ENCODE measurements at regions not wholly inside any gene's neighbourhood (a gene's known extent, or its start where the extent isn't known, plus 50 kb on each side); places are given as distances from the start of the nearest gene placed in this dataset.
"Not testable (repeated sequence)": the region's sequence is repeated elsewhere in the genome, so short reads cannot be mapped to it uniquely, and the experiment has no call there.

DNA sequence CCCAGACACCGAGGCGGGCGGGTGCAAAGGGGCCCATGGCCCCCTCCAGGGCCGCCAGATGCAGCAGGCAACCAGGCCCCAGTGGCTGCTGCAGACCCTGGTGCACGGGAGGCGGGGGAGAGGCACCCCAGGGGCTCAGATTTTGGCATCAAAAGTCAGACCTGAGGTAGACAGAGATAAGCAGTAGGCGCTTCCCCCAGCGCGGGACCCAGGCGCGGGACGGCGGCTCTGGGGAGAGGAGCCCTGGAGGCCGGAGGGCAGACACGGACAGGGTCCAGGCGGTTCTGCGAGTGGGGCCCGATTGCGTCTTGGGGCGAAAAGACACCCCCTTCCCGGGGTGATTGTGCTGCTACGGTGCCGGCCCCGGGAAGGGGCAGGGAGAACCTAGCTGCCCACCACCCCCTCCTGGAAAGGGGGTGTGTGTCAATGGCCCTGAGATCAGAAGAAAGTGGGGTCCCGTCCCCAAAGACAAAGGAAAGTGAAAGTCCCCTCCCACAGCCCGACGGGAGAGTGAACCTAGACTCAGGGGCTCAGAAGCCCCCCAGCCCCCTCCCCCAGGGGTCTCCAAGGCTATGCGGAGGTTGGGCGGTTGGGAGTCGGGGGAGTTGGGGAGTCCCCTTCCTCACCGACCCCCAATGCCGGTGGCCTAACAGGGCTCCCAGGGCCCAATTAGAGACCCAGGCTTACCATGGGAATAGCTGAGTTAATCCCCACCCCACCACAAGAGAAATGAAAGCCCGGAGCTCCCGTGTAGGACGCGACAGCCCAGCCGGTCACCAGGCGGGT lies 178.5 kb downstream of the SPATA31A1 start:
- H3K4me1 Mint-ChIP-seq (ENCODE audit: low read depth, unreplicated experiment); H3K27me3 ChIP-seq (ENCODE audit: insufficient read depth, low read length); DNase-seq (ENCODE audit: low read depth); H4K20me1 ChIP-seq (ENCODE audit: insufficient read depth, low read length); H3K4me1 ChIP-seq (ENCODE audit: insufficient read depth, low read length); H3K36me3 Mint-ChIP-seq (ENCODE audit: low read depth, unreplicated experiment); H3K27ac Mint-ChIP-seq (ENCODE audit: unreplicated experiment); H3K36me3 ChIP-seq (ENCODE audit: insufficient read depth, low read length); H3K4me3 Mint-ChIP-seq (ENCODE audit: unreplicated experiment); H3K4me3 ChIP-seq (ENCODE audit: insufficient read depth, low read depth, low read length); H3K79me2 ChIP-seq (ENCODE audit: insufficient read depth, low read length); H3K9ac ChIP-seq (ENCODE audit: low read length); H2AFZ ChIP-seq (ENCODE audit: low read depth, low read length); H3K9me3 ChIP-seq (ENCODE audit: insufficient read depth, low read depth, low read length); FAIRE-seq; H3K9me3 Mint-ChIP-seq (ENCODE audit: unreplicated experiment); H3K27me3 Mint-ChIP-seq (ENCODE audit: low read depth, unreplicated experiment); H3K4me2 ChIP-seq (ENCODE audit: low read length); H3K27ac ChIP-seq (ENCODE audit: low read depth, low read length): not testable (repeated sequence)

- not testable (repeated sequence) for H3K4me1 Mint-ChIP-seq (ENCODE audit: low read depth, unreplicated experiment); DNase-seq (ENCODE audit: low read depth); FAIRE-seq; H3K4me1 ChIP-seq (ENCODE audit: insufficient read depth, low read length); H3K79me2 ChIP-seq (ENCODE audit: insufficient read depth, low read length); H3K9ac ChIP-seq (ENCODE audit: low read length); H3K36me3 Mint-ChIP-seq (ENCODE audit: low read depth, unreplicated experiment); H3K9me3 Mint-ChIP-seq (ENCODE audit: unreplicated experiment); H3K27ac Mint-ChIP-seq (ENCODE audit: unreplicated experiment); H3K27ac ChIP-seq (ENCODE audit: low read depth, low read length); H3K4me2 ChIP-seq (ENCODE audit: low read length); H3K36me3 ChIP-seq (ENCODE audit: insufficient read depth, low read length); H3K4me3 ChIP-seq (ENCODE audit: insufficient read depth, low read depth, low read length); H2AFZ ChIP-seq (ENCODE audit: low read depth, low read length); H3K4me3 Mint-ChIP-seq (ENCODE audit: unreplicated experiment); H4K20me1 ChIP-seq (ENCODE audit: insufficient read depth, low read length); H3K9me3 ChIP-seq (ENCODE audit: insufficient read depth, low read depth, low read length); H3K27me3 Mint-ChIP-seq (ENCODE audit: low read depth, unreplicated experiment); H3K27me3 ChIP-seq (ENCODE audit: insufficient read depth, low read length)
These were observed 179.4 kb downstream of the SPATA31A1 start for GRCh38 chr9:39534897-39535296.

- not testable (repeated sequence) for H3K4me1 Mint-ChIP-seq (ENCODE audit: low read depth, unreplicated experiment); H3K4me2 ChIP-seq (ENCODE audit: low read length); H3K9ac ChIP-seq (ENCODE audit: low read length); H3K36me3 ChIP-seq (ENCODE audit: insufficient read depth, low read length); H3K27ac ChIP-seq (ENCODE audit: low read depth, low read length); H3K27ac Mint-ChIP-seq (ENCODE audit: unreplicated experiment); H3K27me3 Mint-ChIP-seq (ENCODE audit: low read depth, unreplicated experiment); H3K27me3 ChIP-seq (ENCODE audit: insufficient read depth, low read length); H3K9me3 Mint-ChIP-seq (ENCODE audit: unreplicated experiment); H3K79me2 ChIP-seq (ENCODE audit: insufficient read depth, low read length); H3K36me3 Mint-ChIP-seq (ENCODE audit: low read depth, unreplicated experiment); DNase-seq (ENCODE audit: low read depth); H3K4me3 ChIP-seq (ENCODE audit: insufficient read depth, low read depth, low read length); H4K20me1 ChIP-seq (ENCODE audit: insufficient read depth, low read length); H2AFZ ChIP-seq (ENCODE audit: low read depth, low read length); H3K9me3 ChIP-seq (ENCODE audit: insufficient read depth, low read depth, low read length); FAIRE-seq; H3K4me1 ChIP-seq (ENCODE audit: insufficient read depth, low read length); H3K4me3 Mint-ChIP-seq (ENCODE audit: unreplicated experiment)
These were observed 186.7 kb downstream of the SPATA31A1 start for GRCh38 chr9:39542157-39542556.

DNA sequence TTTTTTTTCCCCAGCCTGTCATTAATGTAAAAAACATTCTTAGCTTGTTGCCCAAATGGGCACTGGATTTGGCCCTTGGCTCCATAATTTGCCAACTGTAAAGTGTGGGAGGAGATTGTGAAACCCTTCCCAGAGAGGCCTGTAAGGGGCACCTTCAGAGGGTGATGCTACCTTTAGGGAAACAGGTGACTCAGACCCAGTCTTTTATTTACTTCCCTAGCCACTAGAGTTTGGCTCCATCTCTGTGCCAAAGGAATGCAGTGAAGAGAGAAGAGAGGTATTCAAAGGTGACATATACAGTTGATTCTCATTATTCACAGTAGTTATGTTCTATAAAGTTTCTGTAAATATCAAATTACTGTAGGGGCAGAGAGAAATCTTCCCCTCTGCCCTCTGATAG lies 189.6 kb downstream of the SPATA31A1 start:
- H3K4me3 ChIP-seq (ENCODE audit: insufficient read depth, low read depth, low read length); FAIRE-seq; H3K9me3 Mint-ChIP-seq (ENCODE audit: unreplicated experiment); H3K4me1 Mint-ChIP-seq (ENCODE audit: low read depth, unreplicated experiment); H3K36me3 Mint-ChIP-seq (ENCODE audit: low read depth, unreplicated experiment); H4K20me1 ChIP-seq (ENCODE audit: insufficient read depth, low read length); H3K4me3 Mint-ChIP-seq (ENCODE audit: unreplicated experiment); H2AFZ ChIP-seq (ENCODE audit: low read depth, low read length); H3K27ac ChIP-seq (ENCODE audit: low read depth, low read length); H3K4me1 ChIP-seq (ENCODE audit: insufficient read depth, low read length); H3K27me3 Mint-ChIP-seq (ENCODE audit: low read depth, unreplicated experiment); H3K27ac Mint-ChIP-seq (ENCODE audit: unreplicated experiment); DNase-seq (ENCODE audit: low read depth); H3K9ac ChIP-seq (ENCODE audit: low read length); H3K27me3 ChIP-seq (ENCODE audit: insufficient read depth, low read length); H3K4me2 ChIP-seq (ENCODE audit: low read length); H3K9me3 ChIP-seq (ENCODE audit: insufficient read depth, low read depth, low read length); H3K36me3 ChIP-seq (ENCODE audit: insufficient read depth, low read length); H3K79me2 ChIP-seq (ENCODE audit: insufficient read depth, low read length): not testable (repeated sequence)

DNA sequence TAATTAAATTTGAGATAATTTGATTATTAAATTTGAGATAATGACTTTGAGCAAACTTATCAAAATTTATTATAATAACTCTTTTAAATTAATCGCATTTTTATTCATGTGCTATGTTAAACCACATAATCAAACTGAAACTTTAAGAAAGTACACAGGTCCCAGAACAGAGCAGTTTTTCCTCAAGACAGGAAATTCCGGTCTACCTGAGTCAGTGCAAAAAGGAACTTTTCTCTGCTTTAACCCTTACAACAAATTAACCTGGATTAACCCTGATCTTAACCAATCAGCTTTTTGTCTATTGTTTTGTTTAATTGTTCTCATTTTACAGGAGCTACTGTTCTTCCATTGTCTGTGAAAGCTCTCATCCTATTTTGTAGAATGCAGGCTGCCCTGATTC lies 195.1 kb downstream of the SPATA31A1 start:
- not testable (repeated sequence) for H3K36me3 Mint-ChIP-seq (ENCODE audit: low read depth, unreplicated experiment); H3K27ac Mint-ChIP-seq (ENCODE audit: unreplicated experiment); FAIRE-seq; H3K9me3 Mint-ChIP-seq (ENCODE audit: unreplicated experiment); H3K4me1 Mint-ChIP-seq (ENCODE audit: low read depth, unreplicated experiment); H3K27me3 ChIP-seq (ENCODE audit: insufficient read depth, low read length); H3K4me1 ChIP-seq (ENCODE audit: insufficient read depth, low read length); H3K27ac ChIP-seq (ENCODE audit: low read depth, low read length); H3K4me3 ChIP-seq (ENCODE audit: insufficient read depth, low read depth, low read length); H3K4me3 Mint-ChIP-seq (ENCODE audit: unreplicated experiment); H3K4me2 ChIP-seq (ENCODE audit: low read length); H3K79me2 ChIP-seq (ENCODE audit: insufficient read depth, low read length); H4K20me1 ChIP-seq (ENCODE audit: insufficient read depth, low read length); H3K36me3 ChIP-seq (ENCODE audit: insufficient read depth, low read length); H3K9me3 ChIP-seq (ENCODE audit: insufficient read depth, low read depth, low read length); H3K9ac ChIP-seq (ENCODE audit: low read length); H2AFZ ChIP-seq (ENCODE audit: low read depth, low read length); DNase-seq (ENCODE audit: low read depth); H3K27me3 Mint-ChIP-seq (ENCODE audit: low read depth, unreplicated experiment)

GRCh38 chr9:39551544-39551943 lies 196.1 kb downstream of the SPATA31A1 start:
- not testable (repeated sequence) for H3K4me1 ChIP-seq (ENCODE audit: insufficient read depth, low read length); H3K27me3 ChIP-seq (ENCODE audit: insufficient read depth, low read length); H3K4me1 Mint-ChIP-seq (ENCODE audit: low read depth, unreplicated experiment); H3K9ac ChIP-seq (ENCODE audit: low read length); H3K4me3 Mint-ChIP-seq (ENCODE audit: unreplicated experiment); H3K27ac Mint-ChIP-seq (ENCODE audit: unreplicated experiment); FAIRE-seq; H3K4me3 ChIP-seq (ENCODE audit: insufficient read depth, low read depth, low read length); H3K79me2 ChIP-seq (ENCODE audit: insufficient read depth, low read length); H4K20me1 ChIP-seq (ENCODE audit: insufficient read depth, low read length); H3K9me3 ChIP-seq (ENCODE audit: insufficient read depth, low read depth, low read length); H3K27me3 Mint-ChIP-seq (ENCODE audit: low read depth, unreplicated experiment); H3K27ac ChIP-seq (ENCODE audit: low read depth, low read length); DNase-seq (ENCODE audit: low read depth); H3K36me3 Mint-ChIP-seq (ENCODE audit: low read depth, unreplicated experiment); H3K9me3 Mint-ChIP-seq (ENCODE audit: unreplicated experiment); H3K36me3 ChIP-seq (ENCODE audit: insufficient read depth, low read length); H2AFZ ChIP-seq (ENCODE audit: low read depth, low read length); H3K4me2 ChIP-seq (ENCODE audit: low read length)

Data from astrocyte (in vitro differentiated cells and primary cell).